Panc1 (cell line): ENCODE measurements at regions not wholly inside any gene's neighbourhood (a gene's known extent, or its start where the extent isn't known, plus 50 kb on each side); places are given as distances from the start of the nearest gene placed in this dataset.

Source experiments
- ATAC-seq: fragments of 200-7000 bp; cut with Tn5 transposase; 2 replicates; pipeline ENCODE4 v1.9.1; 2020; ENCODE audit warnings: mild to moderate bottlenecking, moderate library complexity
- BruUV-seq: library from RNA; stranded (reverse); fragments of 400-500 nt; replicated peaks from 2 replicates; lab custom pipeline; 2021; lab: Mats Ljungman, UMichigan
- CTCF ChIA-PET: fragments of 300-600 bp; sonication (Branson Sonifier 250); formaldehyde crosslinking; loops from one replicate; lab custom pipeline; 2022; ENCODE audit warnings: antibody characterized with exemption; lab: Charles Lee
- POLR2A ChIA-PET: fragments of 300-600 bp; sonication (Branson Sonifier 250); formaldehyde crosslinking; loops from one replicate; lab custom pipeline; 2022; ENCODE audit warnings: antibody characterized with exemption; lab: Charles Lee
- DNase-seq: peaks from one replicate; pipeline ENCODE4 v3.0.0-alpha.2; 2010; ENCODE audit warnings: low read depth, low spot score
- H3K27ac ChIP-seq: 2 replicates; pipeline ENCODE4 v1.5.1; 2011; ENCODE audit warnings: mild to moderate bottlenecking, low read length, inconsistent platforms
- H3K27me3 ChIP-seq: fragments of 200-500 bp; sonication (Bioruptor generic); 2 replicates; pipeline ENCODE4 v1.6.0; 2014; ENCODE audit warnings: low read length, inconsistent platforms; ENCODE audit not compliant: control insufficient read depth, insufficient read depth
- H3K36me3 ChIP-seq: fragments of 200-500 bp; sonication (Bioruptor generic); 2 replicates; pipeline ENCODE4 v1.5.1; 2014; ENCODE audit warnings: inconsistent platforms, mild to moderate bottlenecking, low read length, moderate library complexity; ENCODE audit not compliant: control insufficient read depth, insufficient read depth
- H3K4me1 ChIP-seq: 2 replicates; pipeline ENCODE4 v1.5.1; 2011; ENCODE audit warnings: inconsistent platforms, mild to moderate bottlenecking, low read length, moderate library complexity; ENCODE audit not compliant: control insufficient read depth, insufficient read depth
- H3K4me3 ChIP-seq, 2 experiments: 2 replicates each; pipeline ENCODE4 v1.5.1; 2011 to 2012; ENCODE audit warnings: low read depth in 2 of 2, low read length in 2 of 2, mild to moderate bottlenecking in 2 of 2, inconsistent platforms in 1 of 2, moderate library complexity in 1 of 2
- H3K9me3 ChIP-seq: fragments of 200-500 bp; sonication (Bioruptor generic); 2 replicates; pipeline ENCODE4 v1.5.1; 2014; ENCODE audit warnings: low read depth, mild to moderate bottlenecking, inconsistent platforms, low read length, moderate library complexity; ENCODE audit not compliant: control insufficient read depth, insufficient read depth
- CTCF ChIP-seq: fragments of 450-650 bp; IDR thresholded peaks from 2 replicates; pipeline ENCODE4 v1.5.1; 2017; ENCODE audit warnings: mild to moderate bottlenecking
- POLR2AphosphoS5 ChIP-seq: IDR thresholded peaks from 2 replicates; pipeline ENCODE4 v1.6.1; 2012; ENCODE audit warnings: mild to moderate bottlenecking, low read depth, low read length, moderate library complexity
- SIN3A ChIP-seq: IDR thresholded peaks from 2 replicates; pipeline ENCODE4 v1.6.1; 2012; ENCODE audit warnings: low read depth, mild to moderate bottlenecking, low read length, moderate library complexity, borderline replicate concordance; ENCODE audit not compliant: insufficient read depth
- TCF7L2 ChIP-seq: IDR thresholded peaks from 2 replicates; pipeline ENCODE4 v1.6.1; 2011; ENCODE audit warnings: mild to moderate bottlenecking, low read depth, low read length, inconsistent platforms
- in situ Hi-C: cut with HindIII; loops from 2 replicates; pipeline ENCODE4 v1.10.0; 2016; ENCODE audit warnings: low sequenced_read_pairs, low pct_unique_long_range_greater_than_20kb
- intact Hi-C: fragments of 100-400 bp; cut with micrococcal nuclease; formaldehyde crosslinking; loops from one replicate; pipeline ENCODE4 v1.10.0; 2022; ENCODE audit not compliant: unreplicated experiment
- TF ChIP-seq, protein P1 (sequence below), 2 experiments: IDR thresholded peaks; 2 replicates each; pipeline ENCODE4 v1.6.1; 2011 to 2012; ENCODE audit warnings: low read depth in 2 of 2, control low read depth in 1 of 2, low read length in 1 of 2, mild to moderate bottlenecking in 1 of 2, moderate library complexity in 1 of 2; ENCODE audit not compliant: insufficient read depth in 1 of 2

- POLR2A ChIA-PET: no interaction called here
- ATAC-seq: no peak
- CTCF ChIA-PET: no interaction called here
These were observed 158.8 kb upstream of the ARL4C start for GRCh38 chr2:234655706-234656105.

GRCh38 chr2:234650911-234651310 is 154.0 kb upstream of the ARL4C start:
- DNase-seq (no peak), ATAC-seq (no peak)
- TF ChIP-seq POLR2AphosphoS5 (no peak), SIN3A (no peak), TCF7L2 (no peak), CTCF (no peak)
- TF ChIP-seq, protein P1, sequence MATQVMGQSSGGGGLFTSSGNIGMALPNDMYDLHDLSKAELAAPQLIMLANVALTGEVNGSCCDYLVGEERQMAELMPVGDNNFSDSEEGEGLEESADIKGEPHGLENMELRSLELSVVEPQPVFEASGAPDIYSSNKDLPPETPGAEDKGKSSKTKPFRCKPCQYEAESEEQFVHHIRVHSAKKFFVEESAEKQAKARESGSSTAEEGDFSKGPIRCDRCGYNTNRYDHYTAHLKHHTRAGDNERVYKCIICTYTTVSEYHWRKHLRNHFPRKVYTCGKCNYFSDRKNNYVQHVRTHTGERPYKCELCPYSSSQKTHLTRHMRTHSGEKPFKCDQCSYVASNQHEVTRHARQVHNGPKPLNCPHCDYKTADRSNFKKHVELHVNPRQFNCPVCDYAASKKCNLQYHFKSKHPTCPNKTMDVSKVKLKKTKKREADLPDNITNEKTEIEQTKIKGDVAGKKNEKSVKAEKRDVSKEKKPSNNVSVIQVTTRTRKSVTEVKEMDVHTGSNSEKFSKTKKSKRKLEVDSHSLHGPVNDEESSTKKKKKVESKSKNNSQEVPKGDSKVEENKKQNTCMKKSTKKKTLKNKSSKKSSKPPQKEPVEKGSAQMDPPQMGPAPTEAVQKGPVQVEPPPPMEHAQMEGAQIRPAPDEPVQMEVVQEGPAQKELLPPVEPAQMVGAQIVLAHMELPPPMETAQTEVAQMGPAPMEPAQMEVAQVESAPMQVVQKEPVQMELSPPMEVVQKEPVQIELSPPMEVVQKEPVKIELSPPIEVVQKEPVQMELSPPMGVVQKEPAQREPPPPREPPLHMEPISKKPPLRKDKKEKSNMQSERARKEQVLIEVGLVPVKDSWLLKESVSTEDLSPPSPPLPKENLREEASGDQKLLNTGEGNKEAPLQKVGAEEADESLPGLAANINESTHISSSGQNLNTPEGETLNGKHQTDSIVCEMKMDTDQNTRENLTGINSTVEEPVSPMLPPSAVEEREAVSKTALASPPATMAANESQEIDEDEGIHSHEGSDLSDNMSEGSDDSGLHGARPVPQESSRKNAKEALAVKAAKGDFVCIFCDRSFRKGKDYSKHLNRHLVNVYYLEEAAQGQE (IDR thresholded peaks at IDR 0.05; ENCODE audit: insufficient read depth in 1 of 2, low read depth in 2 of 2, low read length in 1 of 2): no peak
- CTCF ChIA-PET: no interaction called here
- POLR2A ChIA-PET: no interaction called here
- intact Hi-C loops (no loop called here), in situ Hi-C loops (no loop called here)
- Histone ChIP-seq H3K9me3 (no peaks in the 10 kb centered on the region), H3K4me3 (no peak overlapping the region), H3K36me3 (no peaks in the 10 kb centered on the region), H3K27me3 (no peaks in the 10 kb centered on the region), H3K27ac (no peak overlapping the region), H3K4me1 (no peaks in the 10 kb centered on the region)
- BruUV-seq: no TSS peak

More at GRCh38 chr2:234655706-234656105, 158.8 kb upstream of the ARL4C start:
- DNase-seq: no peak
- BruUV-seq: no TSS peak
- Histone ChIP-seq H3K4me3 (no peak overlapping the region), H3K4me1 (no peaks in the 10 kb centered on the region), H3K9me3 (no peaks in the 10 kb centered on the region), H3K36me3 (no peaks in the 10 kb centered on the region), H3K27me3 (no peaks in the 10 kb centered on the region), H3K27ac (no peak overlapping the region)
- TF ChIP-seq, protein P1 (IDR thresholded peaks at IDR 0.05; ENCODE audit: insufficient read depth in 1 of 2, low read depth in 2 of 2, low read length in 1 of 2): no peak
- TF ChIP-seq CTCF: no peak
- no peak for TF ChIP-seq TCF7L2
- intact Hi-C loops: no loop called here
- in situ Hi-C loops: no loop called here
